HG02870 (cell line): ENCODE measurements at regions not wholly inside any gene's neighbourhood (a gene's known extent, or its start where the extent isn't known, plus 50 kb on each side); places are given as distances from the start of the nearest gene placed in this dataset.

Source experiments
- ATAC-seq: cut with Tn5 transposase; IDR thresholded peaks from one replicate; pipeline ENCODE4 v1.9.1; 2021; ENCODE audit warnings: mild to moderate bottlenecking, moderate library complexity; ENCODE audit not compliant: unreplicated experiment

DNA sequence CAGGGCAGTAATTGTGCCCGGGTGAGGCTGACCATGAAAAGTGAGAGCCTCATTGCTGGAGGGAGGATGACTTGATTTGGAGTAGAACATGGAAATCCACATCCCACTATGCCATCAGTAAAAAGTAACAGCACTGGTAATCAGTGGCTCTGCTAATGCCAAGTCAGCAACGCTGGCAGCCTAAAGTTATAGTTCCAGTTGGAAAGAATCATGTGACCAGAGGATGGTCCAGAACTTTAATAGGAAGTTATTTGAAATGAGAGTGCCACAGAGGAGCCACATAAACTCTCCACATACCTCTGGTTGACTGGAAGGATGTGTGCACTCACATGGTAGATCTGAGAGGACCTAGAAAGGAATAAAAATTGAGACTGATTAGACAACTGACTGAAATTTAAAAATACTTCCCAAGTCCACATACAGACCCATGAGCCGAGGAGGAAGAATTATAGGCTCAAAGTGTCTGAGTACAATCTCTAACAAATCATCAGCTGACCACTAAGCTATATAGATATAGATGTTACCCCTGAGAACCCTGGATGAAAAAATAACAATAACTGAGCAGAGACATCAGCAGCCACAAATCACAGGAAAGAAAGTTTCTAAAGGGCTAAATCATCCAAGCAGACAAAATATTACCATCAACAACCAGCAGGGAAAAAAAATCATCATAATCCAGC, 346.8 kb downstream of the STK39 start:
- ATAC-seq: no peak

DNA sequence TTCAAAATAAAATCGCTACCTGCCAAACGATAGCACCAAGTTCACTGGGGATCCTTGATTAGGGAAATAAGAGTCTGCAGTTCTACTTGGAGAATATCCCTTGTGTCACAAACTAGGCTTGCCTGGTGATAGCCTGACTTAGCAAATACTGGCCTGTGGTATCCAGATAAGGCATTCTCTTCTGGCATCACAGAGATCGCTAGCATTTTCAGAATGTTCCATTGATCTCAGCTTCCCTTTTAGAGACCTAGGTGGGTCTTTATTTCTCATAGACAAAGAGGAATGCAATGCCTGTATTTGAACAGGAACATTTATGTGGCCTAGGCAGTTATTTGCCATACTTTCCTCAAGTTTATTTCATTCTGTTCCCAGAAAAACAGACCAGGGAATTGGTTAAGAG, 349.1 kb downstream of the STK39 start:
- ATAC-seq: no peak

DNA sequence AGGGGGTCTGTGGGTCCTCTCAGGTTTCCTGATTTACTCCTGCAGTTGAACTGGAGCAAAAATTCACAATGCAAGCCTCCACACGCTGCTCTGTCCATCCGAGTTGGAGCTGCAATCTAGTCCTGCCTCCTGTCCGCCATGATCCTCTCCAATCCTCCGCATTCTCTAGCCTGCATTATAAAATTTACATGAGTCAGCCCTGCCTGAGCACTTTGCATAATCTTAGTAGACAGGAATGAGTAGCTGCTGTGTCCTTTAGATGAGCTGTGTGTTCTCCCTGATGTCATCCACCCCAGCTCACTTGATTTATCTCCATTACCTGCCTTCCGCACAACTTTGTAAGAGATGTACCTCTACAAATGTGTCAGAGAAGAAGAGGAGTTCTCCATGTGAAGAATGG, 355.6 kb downstream of the STK39 start:
- ATAC-seq: no peak

DNA sequence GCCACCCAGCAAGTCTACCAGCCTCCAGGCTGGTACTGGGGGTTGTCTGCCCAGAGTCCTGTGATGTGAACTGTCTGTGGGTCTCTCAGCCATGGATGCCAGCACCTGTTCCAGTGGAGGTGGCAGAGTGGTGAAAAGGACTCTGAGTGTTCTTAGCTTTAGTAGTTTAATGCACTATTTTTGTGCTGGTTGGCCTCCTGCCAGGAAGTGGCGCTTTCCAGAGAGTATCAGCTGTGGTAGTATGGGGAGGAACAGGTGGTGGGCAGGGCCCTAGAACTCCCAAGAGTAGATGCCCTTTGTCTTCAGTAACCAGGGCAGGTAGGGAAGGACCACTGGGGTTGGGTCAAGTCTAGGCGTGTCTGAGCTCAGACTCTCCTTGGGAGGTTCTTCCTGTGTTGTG, 356.7 kb downstream of the STK39 start:
- no peak for ATAC-seq

DNA sequence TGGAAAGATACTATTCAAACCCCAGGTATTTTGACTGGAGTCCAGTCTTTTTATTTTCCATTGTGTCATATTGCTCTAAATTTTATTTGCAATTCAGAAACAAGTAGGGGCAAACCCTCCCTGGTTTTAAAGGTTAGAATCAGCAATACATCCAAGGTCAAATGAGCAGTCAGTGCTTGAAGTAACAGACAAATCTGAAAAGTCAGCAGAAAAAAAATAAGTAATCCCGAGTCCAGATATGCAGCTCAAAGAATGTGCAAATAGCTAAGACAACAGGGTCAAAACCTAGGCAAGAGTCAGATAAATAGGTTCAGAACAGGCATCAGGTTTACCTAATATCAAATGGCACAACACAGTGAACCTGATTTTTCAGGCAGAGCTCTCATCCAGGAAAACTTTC, 367.0 kb downstream of the STK39 start:
- no peak for ATAC-seq

DNA sequence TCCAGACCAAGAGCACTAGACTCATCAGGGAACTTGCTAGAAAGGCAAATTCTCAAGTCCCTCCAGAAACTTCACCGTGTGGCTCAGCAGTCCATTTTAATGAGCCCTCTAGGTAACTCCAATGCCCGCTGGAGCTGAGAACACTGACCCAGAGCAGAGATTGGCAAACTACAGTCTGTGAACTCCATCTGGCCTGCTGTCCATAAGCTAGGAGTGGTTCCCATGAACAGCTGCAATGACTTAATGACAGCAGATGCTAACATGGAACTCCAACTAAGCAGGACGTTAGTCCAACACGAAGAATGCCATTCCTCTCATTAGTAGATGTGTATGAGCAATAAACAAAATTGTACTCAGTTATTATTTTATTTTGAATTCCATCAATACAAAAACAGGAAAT, 371.9 kb downstream of the STK39 start:
- no peak for ATAC-seq

DNA sequence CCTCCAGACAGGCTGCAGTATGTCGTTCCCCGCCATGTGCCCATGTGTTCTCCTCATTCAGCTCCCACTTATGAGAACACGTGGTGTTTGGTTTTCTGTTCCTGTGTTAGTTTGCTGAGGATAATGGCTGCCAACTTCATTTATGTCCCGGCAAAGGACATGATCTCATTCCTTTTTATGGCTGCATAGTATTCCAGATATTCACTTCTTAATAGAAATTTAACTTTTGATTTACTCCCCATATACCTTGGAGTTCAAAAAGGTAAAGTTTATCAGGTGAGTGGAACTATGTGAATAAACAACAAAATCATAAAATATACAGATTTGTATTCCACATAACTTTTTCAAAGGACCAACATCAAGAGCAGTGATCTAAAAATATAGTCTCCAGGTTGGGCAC, 372.6 kb downstream of the STK39 start:
- no peak for ATAC-seq

DNA sequence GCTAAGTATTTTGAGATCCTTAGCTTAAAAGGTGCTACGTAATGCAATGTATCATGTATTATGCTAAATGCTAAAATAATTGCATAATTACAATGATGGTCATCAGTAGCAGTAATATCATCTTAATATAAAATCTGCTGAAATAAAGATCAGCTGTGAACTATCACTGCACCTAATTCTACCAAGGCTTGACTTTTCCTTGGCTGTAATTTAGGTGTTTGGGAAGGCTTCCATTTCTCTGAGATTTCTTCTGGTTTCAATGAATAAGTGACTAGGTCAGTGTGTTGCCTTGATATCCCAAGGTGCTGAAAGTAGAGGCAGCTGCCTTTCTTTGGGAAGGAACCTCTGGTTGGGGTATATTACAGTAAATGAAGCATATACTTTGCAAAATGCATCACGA, 376.1 kb downstream of the STK39 start:
- ATAC-seq: no peak

DNA sequence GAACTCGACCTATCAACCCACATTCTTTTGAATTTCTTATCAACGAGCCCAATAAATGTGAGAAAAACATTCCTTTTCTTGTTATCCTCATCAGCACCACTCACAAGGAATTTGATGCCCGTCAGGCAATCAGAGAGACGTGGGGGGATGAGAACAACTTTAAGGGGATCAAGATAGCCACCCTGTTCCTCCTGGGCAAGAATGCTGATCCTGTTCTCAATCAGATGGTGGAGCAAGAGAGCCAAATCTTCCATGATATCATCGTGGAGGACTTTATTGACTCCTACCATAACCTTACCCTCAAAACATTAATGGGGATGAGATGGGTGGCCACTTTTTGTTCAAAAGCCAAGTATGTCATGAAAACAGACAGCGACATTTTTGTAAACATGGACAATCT, 378.2 kb downstream of the STK39 start:
- ATAC-seq: no peak

DNA sequence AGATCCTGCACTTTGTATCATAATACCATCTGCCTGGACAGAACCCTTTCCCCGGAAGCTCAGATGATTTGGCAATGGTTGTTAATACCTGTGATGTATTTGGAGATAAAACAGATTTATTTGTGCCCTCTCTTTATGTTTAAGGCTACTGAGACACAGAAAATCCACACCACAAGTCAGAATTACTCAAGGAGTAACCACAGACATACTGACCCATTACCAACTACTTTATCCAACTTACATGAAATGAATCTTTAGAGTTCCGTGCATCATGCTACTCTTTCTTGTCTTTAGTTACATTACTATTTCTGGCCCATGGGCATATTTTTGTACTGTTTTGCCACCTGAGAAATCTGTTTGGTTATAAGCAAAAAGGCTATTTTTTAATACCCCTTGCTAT, 384.0 kb downstream of the STK39 start:
- no peak for ATAC-seq

DNA sequence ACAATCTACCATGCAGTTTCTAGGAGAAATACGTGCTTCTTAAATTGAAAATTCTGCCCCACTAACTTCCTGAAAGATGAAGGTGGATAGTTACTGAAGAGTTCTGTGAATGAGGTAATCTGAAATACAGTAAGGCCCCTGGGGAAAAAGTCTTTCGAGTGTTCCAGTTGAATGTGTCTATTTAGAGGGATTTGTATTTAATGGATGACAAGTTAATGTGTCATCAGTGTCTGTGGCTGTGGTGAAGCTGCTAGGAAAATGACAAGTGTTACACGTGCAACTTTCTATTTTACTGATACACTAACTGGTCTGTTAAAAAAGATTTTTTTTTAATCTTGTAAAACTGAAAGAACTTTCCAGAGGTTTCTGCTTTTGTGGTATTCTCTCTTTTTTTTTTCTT, 384.6 kb downstream of the STK39 start:
- peak; percentile 63 for ATAC-seq

DNA sequence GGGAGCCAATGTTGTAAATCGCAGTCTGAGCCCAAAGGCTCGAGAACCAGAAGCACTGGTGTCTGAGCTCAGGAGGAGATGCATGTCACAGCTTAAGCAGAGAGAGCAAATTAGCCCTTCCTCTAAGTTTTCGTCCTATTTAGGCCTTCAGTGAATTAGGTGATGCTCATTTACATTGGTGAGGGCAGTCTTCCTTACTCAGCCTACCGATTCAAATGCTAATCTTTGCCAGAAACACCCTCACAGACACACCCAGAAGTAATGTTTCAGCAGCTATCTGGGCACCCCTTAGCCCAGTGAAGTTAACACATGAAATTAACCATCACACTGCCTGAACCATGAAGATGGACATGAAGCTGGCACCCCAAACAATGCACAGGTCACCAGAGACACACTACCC, 385.1 kb downstream of the STK39 start:
- ATAC-seq: no peak

DNA sequence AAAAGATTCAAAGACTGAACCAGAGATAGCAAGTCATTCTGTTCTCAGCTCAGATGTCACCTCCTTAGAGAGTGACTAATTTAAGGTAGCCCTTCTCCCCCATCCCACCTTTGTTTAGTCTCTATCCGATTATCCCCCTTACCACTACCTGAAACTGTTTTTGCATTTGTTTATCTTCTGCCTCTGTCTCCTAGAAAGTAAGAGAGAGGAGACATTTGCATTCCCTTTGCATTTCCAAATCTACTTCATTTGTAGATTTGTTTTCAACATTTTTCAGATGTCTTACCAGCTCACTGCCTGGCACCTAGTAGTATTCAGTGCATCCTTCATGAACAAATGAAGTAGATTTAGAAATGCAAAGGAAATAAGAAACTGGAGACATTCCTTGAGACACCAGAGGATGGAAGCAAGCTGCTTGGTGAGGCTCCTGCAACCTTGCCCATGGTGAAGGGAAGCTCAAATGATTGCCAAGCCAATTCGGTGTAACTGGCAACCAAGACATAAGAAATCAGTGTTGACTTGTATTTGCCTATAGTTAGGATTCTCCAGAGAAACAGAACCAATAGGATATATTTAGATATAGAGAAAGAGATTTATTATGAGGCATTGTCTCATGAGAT, 385.7 kb downstream of the STK39 start:
- ATAC-seq: no peak

DNA sequence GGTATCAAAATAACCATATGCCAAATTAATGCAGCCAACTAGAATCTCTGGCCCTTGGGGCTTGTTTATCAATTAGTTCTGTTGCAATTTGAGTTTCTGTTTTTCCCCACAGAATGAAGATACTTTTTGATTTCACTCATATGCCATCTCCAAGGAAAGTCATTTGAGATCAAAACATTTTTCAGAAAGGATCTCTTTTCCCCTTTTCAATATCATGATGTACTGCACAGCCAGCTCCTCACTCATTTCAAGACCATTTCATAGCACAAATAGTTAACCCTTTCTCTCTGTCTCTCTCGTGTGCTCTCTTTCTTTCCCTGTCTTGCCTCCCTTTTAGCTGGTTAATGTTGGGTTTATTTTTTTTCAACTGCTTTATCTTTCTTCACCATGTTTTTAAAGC, 387.3 kb downstream of the STK39 start:
- no peak for ATAC-seq

DNA sequence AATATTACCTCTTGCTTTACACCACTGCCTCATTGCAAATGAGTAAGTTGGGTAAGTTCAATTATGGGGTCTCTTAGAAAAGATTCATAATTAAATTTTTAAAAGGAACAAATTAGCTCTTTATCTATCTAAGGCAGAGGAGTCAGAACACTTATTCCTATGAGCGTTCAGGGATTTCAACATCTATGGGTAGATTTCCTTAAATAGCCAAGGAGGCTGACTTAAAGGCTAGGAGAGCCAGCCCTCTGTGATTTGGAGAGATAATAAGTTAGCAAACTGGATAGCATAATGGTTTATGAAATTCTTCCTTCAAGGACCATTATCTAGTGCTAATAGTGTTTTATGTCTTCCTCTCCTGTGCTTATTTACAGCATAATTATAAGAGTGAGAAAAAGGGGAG, 387.7 kb downstream of the STK39 start:
- ATAC-seq: no peak

DNA sequence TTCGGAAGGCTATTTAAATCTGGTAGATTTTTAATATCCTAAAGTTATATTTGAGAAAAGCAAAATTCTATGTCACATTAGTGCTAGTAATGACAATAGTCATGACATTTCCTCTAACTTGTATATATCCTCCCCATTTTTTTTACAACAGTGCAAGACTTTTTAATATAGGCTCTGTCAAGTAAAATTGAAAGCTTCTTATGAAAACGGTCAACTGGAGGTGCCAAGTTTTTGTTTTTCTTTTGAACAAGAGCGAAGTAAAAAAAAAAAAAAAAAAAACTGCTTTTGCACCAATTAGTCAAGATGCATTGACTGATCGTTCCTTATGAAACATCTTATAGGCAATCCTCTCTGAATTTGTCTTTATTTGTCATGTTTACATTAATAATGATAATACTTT, 389.3 kb downstream of the STK39 start:
- no peak for ATAC-seq

DNA sequence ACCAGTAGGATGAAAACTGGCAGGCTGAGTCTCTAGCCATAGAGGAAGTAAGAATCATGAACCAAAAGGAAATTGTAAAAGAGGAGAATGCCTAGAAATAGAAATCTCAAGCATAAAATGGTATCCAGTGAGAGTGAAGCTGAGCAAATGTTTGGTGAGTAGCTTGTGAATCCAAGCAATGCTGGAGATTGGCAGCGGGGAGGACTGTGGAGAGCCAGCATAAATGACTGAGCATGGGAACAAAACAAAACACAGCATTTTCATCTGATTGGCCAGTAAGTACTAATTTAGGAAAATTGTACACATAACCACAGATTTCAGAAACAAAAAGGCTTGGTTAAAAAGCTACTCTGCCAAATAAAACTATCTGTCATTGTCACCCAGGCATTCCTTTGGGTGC, 390.0 kb downstream of the STK39 start:
- no peak for ATAC-seq

DNA sequence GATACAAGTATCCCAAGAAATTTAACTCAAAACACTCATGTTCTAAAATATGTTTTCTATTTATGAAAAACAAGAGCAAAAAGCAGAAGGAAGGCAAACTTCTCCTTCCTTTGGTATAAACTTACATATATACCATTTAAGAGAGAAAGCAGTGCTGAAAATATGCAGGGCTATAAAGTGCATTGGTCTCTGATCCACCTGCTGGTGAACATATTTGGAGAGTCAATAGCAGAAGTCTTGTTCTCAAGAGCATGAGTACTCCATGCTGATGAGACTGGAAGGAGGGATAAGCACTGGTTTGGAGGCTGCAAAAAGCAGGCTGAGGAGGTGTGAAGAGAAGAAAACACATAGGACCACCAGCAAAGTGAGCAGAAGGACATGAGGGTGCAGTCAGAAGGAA, 391.2 kb downstream of the STK39 start:
- ATAC-seq: no peak

DNA sequence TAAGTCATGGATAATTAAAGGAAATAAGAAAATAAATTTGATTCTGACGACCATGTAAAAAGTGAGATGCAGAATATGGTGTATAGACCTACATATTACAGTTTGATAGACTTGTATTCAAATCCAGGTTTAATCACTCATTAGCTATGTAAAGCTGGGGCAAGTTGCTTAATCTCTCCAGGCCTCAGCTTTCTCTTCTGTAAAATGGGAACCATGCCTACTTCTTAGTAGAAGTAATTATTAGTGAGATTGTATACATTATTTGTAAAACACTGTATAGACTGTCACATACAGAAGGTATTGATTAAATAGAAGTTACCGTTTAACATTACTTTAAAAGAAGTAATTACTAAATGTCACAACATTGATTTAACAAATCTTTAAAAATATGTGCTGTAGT, 392.2 kb downstream of the STK39 start:
- ATAC-seq: no peak

DNA sequence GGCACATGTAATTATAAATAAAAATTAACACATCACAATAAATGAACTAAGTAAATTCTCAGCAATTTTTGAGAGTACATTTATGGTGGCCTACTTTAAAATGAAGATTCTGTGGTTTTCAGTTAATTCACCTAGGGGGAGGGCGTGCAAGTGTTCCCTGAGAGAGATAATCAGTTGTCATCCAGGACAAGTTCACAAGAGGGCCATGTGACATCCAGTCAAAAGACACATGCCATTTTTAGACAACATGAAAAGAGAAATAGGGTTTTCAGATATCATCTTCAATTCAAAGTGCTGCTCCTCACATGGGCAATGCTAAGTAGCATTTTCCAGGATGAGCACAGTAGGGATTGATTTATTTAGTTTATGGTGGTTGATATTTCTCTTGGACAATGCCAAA, 393.7 kb downstream of the STK39 start:
- no peak for ATAC-seq

DNA sequence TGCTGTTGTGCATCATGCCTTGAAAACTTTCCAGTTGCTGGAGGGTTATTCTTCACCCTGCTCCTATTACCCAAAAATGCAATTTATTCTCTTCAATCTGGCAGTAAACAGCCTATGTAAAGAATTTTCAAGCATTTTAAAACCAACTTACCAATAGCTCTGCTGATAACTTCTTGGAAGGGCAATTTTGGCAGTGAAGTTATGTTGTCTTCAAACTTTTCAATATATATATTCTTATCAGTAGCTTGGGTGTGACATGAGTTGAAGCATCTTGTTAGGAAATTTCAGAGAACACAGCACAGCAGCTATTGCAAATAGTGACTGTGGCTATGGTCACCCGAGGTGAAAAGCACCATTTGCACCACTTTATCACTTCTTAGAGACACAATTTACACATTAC, 395.5 kb downstream of the STK39 start:
- no peak for ATAC-seq

DNA sequence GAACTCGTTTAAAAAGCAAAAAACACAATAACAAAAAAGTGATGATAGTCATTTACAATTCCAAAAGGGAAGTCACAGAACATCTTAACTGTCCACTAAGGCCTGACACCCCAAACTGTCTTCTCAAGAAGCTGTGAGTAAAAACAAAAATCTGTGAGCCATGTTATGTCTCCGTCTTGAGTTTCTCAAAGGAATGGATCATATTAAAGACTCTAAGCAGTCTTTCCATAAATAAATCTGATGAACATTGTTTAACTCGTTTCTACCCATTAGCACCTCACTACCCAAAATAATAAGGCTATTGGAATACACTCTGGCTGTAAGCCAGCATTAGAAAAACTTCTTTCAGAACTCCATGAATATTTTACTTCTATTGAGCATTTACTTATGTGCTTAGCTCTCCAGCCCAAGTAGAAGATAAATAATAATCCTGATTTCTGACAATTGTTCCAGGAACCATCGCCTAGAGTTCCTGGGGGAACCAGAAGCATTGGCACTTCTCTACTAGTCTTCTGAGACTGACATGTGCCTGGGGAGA, 396.0 kb downstream of the STK39 start:
- ATAC-seq: no peak
